Fibroblast of lung (primary cell): ENCODE measurements at regions not wholly inside any gene's neighbourhood (a gene's known extent, or its start where the extent isn't known, plus 50 kb on each side); places are given as distances from the start of the nearest gene placed in this dataset.

Experiments
- DNase-seq, 2 donors: peaks; one replicate each; pipeline versions ENCODE4 v3.0.0 to v3.0.0-alpha.2; 2010; ENCODE audit warnings: low read depth in 2 of 2
- H2AFZ ChIP-seq: 2 replicates; pipeline ENCODE4 v1.5.1; 2012; ENCODE audit warnings: low read length, control low read depth, inconsistent platforms
- H3K27ac ChIP-seq: 2 replicates; pipeline ENCODE4 v1.5.1; 2011; ENCODE audit warnings: low read length, control low read depth; ENCODE audit not compliant: insufficient read depth
- H3K27me3 ChIP-seq: 2 replicates; pipeline ENCODE4 v1.5.1; 2011; ENCODE audit warnings: mild to moderate bottlenecking, low read length; ENCODE audit not compliant: control insufficient read depth, insufficient read depth
- H3K36me3 ChIP-seq: 2 replicates; pipeline ENCODE4 v1.5.1; 2011; ENCODE audit warnings: low read length; ENCODE audit not compliant: control insufficient read depth, insufficient read depth
- H3K4me1 ChIP-seq: 2 replicates; pipeline ENCODE4 v1.5.1; 2011; ENCODE audit warnings: low read length; ENCODE audit not compliant: control insufficient read depth, insufficient read depth; ENCODE audit errors: extremely low read depth
- H3K4me2 ChIP-seq: 2 replicates; pipeline ENCODE4 v1.5.1; 2011; ENCODE audit warnings: low read length, control low read depth; ENCODE audit not compliant: insufficient read depth; ENCODE audit errors: extremely low read depth
- H3K4me3 ChIP-seq, 4 experiments: fragments of 200-600 bp in 1 of 4; sonication (generic) in 1 of 4; replicated peaks in 1 of 4; 2 replicates each; pipeline ENCODE4 v1.5.1; 2011 to 2016; ENCODE audit warnings: low read length in 4 of 4, low read depth in 3 of 4, mild to moderate bottlenecking in 3 of 4, control low read depth in 2 of 4, inconsistent platforms in 1 of 4, mixed read lengths in 1 of 4; ENCODE audit not compliant: insufficient read depth in 1 of 4; ENCODE audit errors: control extremely low read depth in 1 of 4
- H3K79me2 ChIP-seq: 2 replicates; pipeline ENCODE4 v1.5.1; 2012; ENCODE audit warnings: mild to moderate bottlenecking, low read length, inconsistent platforms; ENCODE audit not compliant: control insufficient read depth, insufficient read depth
- H3K9ac ChIP-seq: 2 replicates; pipeline ENCODE4 v1.5.1; 2011; ENCODE audit warnings: mild to moderate bottlenecking, low read length, control low read depth; ENCODE audit not compliant: insufficient read depth
- H3K9me3 ChIP-seq: 2 replicates; pipeline ENCODE4 v1.5.1; 2012; ENCODE audit warnings: low read depth, low read length; ENCODE audit not compliant: control insufficient read depth, insufficient read depth
- H4K20me1 ChIP-seq: 2 replicates; pipeline ENCODE4 v1.5.1; 2011; ENCODE audit warnings: low read length; ENCODE audit not compliant: control insufficient read depth, insufficient read depth; ENCODE audit errors: extremely low read depth
- CTCF ChIP-seq, 2 donors: IDR thresholded peaks in 1 of 2; conservative IDR thresholded peaks in 1 of 2; 1 replicate in 1 of 2; 2 replicates in 1 of 2; pipeline ENCODE4 v1.5.1; 2011 to 2012; ENCODE audit warnings: low read length in 2 of 2, control low read depth in 1 of 2, inconsistent platforms in 1 of 2, low read depth in 1 of 2, mild to moderate bottlenecking in 1 of 2
- EZH2 ChIP-seq: IDR thresholded peaks from 2 replicates; pipeline ENCODE4 v1.5.1; 2012; ENCODE audit warnings: low read length, control low read depth, mild to moderate bottlenecking; ENCODE audit errors: missing control alignments

GRCh38 chr4:164440199-164440598 lies 313.7 kb upstream of the SMIM31 start:
- peak; percentile 19 to 83 for DNase-seq
- no peak overlapping the region for H3K27ac ChIP-seq
- H3K9me3 ChIP-seq: no peaks in the 10 kb centered on the region
- no peaks in the 10 kb centered on the region for H3K4me1 ChIP-seq
- no peak overlapping the region for H3K4me2 ChIP-seq
- H3K4me3 ChIP-seq: no peak overlapping the region
- H3K27me3 ChIP-seq: no peaks in the 10 kb centered on the region
- H3K9ac ChIP-seq: no peak overlapping the region
- no peaks in the 10 kb centered on the region for H4K20me1 ChIP-seq
- H3K79me2 ChIP-seq: no peaks in the 10 kb centered on the region
- TF ChIP-seq CTCF (conservative IDR thresholded peaks at IDR 0.05 in 1 of 2, IDR thresholded peaks at IDR 0.05 in 1 of 2; ENCODE audit: low read depth in 1 of 2, low read length in 2 of 2) (no peak), EZH2 (no peak)
- no peaks in the 10 kb centered on the region for H3K36me3 ChIP-seq
- no peak overlapping the region for H2AFZ ChIP-seq

GRCh38 chr4:164441109-164441508 lies 312.8 kb upstream of the SMIM31 start:
- H3K79me2 ChIP-seq: no peaks in the 10 kb centered on the region
- no peak overlapping the region for H3K27ac ChIP-seq
- TF ChIP-seq EZH2: no peak
- no peak for TF ChIP-seq CTCF (conservative IDR thresholded peaks at IDR 0.05 in 1 of 2, IDR thresholded peaks at IDR 0.05 in 1 of 2; ENCODE audit: low read depth in 1 of 2, low read length in 2 of 2)
- H3K4me2 ChIP-seq: no peak overlapping the region
- H3K36me3 ChIP-seq: no peaks in the 10 kb centered on the region
- no peak for DNase-seq
- no peak overlapping the region for H3K4me3 ChIP-seq
- no peaks in the 10 kb centered on the region for H4K20me1 ChIP-seq
- no peak overlapping the region for H2AFZ ChIP-seq
- no peaks in the 10 kb centered on the region for H3K9me3 ChIP-seq
- no peaks in the 10 kb centered on the region for H3K4me1 ChIP-seq
- no peak overlapping the region for H3K9ac ChIP-seq
- H3K27me3 ChIP-seq: no peaks in the 10 kb centered on the region

GRCh38 chr4:164442180-164442579 lies 311.8 kb upstream of the SMIM31 start:
- Histone ChIP-seq H3K4me2 (no peak overlapping the region), H3K4me1 (no peaks in the 10 kb centered on the region), H2AFZ (no peak overlapping the region)

More at GRCh38 chr4:164442180-164442579, 311.8 kb upstream of the SMIM31 start:
- H3K27me3 ChIP-seq: no peaks in the 10 kb centered on the region
- H4K20me1 ChIP-seq: no peaks in the 10 kb centered on the region
- H3K4me3 ChIP-seq: no peak overlapping the region
- DNase-seq: peak; percentile 29 to 39
- no peaks in the 10 kb centered on the region for H3K36me3 ChIP-seq
- no peaks in the 10 kb centered on the region for H3K9me3 ChIP-seq
- H3K27ac ChIP-seq: no peak overlapping the region
- no peak overlapping the region for H3K9ac ChIP-seq
- TF ChIP-seq EZH2 (no peak), CTCF (conservative IDR thresholded peaks at IDR 0.05 in 1 of 2, IDR thresholded peaks at IDR 0.05 in 1 of 2; ENCODE audit: low read depth in 1 of 2, low read length in 2 of 2) (no peak)
- H3K79me2 ChIP-seq: no peaks in the 10 kb centered on the region
